GM18861 (cell line): ENCODE measurements at regions not wholly inside any gene's neighbourhood (a gene's known extent, or its start where the extent isn't known, plus 50 kb on each side); places are given as distances from the start of the nearest gene placed in this dataset.

ENCODE experiments used
- ATAC-seq: cut with Tn5 transposase; IDR thresholded peaks from one replicate; pipeline ENCODE4 v1.9.1; 2021; ENCODE audit not compliant: unreplicated experiment

DNA sequence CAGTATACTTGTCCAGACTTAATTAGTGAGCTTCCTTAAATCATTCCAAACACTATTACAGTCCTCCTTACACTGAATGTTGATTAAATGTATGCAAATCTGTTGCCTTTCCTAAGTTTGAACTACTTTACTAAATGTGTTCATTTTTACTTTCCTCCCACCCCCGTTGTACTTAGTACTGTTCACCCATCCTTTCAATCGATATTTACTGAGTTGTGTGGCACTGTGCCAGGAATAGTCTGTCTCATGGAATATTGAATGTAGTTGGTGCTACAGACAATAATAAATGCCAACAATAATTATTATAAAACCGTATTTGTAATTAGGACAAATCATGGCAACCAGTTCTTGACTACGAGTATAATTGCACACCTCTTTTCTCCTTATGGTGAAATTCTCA lies 335.7 kb downstream of the GPR37 start:
- no peak for ATAC-seq

- ATAC-seq: no peak
Measured at GRCh38 chr7:124428781-124429180, 336.8 kb downstream of the GPR37 start.

GRCh38 chr7:124426621-124427020 lies 339.0 kb downstream of the GPR37 start:
- ATAC-seq: no peak

- no peak for ATAC-seq
Measured at GRCh38 chr7:124423863-124424262, 341.7 kb downstream of the GPR37 start.

DNA sequence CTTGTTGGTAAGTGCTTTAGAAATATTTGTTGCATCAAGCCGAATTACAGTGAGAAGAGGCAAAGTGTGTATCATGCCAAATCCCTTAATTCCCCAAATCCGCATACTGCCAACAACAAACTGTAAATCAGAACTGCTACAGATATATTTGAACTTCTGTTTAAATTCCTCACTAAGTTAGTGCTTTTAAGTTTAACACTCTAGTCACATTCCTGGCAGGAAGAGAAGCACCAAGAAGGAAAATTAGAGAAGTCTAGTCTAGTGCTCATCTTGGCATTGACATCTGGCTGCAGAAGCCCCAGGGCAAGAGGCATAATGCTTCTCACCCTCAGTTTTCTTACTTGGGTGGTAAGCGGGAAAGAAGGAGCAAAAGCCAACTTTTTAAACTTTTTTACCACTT lies 343.5 kb downstream of the GPR37 start:
- no peak for ATAC-seq

DNA sequence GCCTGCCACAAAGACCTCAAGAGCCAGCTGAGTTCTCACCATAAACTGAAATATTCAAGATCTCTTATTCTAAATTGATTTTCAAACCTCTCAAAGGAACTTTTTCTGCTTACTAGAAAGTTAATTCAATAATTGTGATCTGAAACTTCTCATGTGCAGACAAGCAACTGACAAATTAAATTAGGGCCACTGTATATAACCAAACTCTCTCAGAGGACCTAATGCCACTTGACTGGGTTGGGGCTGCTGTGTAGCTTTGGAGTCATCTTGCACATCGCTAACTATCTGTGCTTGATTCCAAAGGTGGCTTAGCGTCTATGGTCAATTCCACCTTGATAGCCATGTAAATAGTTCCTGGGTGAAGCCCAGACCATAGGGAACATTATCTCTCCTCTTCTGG lies 345.2 kb downstream of the GPR37 start:
- ATAC-seq: no peak

GRCh38 chr7:124413029-124413428 lies 352.6 kb downstream of the GPR37 start:
- no peak for ATAC-seq

DNA sequence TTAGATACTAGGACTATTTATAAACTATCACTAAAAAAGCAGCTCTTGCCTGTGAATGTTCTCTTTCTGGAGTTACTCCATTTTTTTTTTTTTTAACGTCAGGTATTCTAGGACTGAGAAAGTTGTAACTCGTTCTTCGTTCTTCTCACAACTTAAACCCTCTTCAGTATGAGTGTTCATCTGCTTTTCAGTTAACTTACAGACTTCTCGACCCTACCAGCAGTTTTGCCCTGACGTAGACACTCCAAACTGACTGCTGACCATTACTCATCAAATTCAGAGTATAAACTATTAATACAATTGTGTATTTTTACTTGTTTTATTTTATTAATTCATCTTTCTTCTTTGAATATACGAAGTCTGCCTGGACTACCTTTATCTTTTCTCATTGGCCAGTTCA lies 353.1 kb downstream of the GPR37 start:
- ATAC-seq: no peak

DNA sequence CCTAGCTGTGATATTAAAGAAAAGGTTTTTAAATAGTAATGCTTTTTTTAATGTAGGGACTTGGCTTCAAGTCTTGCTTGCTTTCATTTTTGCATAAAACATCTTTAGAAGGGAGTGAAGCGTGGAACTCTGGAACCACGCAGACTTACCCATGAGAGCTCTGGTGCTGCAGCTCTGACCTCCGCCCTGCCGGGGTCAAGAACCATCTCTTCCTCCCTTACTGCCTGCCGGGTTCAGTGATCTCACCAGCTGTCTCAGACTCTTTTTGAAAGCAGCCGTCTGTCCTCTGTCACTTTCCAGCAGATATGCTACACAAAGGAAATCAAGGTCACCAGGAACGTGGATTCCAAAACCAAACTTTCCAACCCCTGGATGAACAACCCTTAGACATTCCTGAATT lies 353.8 kb downstream of the GPR37 start:
- no peak for ATAC-seq

DNA sequence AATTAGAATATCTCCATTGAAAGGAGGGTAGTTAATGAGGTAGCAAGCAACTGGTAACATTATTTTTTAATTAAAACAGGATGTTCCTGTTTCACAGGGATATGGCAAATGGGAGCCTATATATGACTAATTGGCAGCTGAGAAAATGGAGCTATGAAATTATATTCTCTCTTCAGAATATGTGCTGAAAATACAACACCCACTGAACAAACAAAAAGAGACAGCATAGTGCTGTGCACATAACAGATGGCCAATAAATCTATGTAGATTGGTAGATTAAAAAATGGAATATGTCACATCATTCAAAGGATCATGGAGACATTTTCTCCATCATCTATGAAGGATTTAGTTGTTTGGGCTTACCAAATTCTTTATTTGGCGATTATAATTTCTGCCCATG lies 362.0 kb downstream of the GPR37 start:
- no peak for ATAC-seq

DNA sequence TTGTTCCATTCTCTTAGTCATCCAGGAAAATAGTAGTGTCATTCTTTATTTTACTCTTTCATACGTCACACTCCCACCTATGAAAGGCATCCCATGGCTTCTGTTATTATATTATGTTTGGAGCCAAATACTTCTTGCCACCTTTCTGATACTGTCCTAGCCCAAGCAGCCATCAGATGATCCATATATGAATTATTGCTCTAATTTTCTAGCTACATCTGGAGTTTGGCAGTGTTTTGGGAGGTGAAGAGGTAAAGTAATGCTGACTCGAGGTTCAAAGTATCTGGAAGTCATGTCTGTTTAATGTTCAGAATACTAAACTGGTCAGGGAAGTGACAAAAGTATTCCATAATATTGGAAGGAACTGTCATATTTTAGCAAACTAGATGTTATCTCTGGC lies 362.5 kb downstream of the GPR37 start:
- no peak for ATAC-seq

DNA sequence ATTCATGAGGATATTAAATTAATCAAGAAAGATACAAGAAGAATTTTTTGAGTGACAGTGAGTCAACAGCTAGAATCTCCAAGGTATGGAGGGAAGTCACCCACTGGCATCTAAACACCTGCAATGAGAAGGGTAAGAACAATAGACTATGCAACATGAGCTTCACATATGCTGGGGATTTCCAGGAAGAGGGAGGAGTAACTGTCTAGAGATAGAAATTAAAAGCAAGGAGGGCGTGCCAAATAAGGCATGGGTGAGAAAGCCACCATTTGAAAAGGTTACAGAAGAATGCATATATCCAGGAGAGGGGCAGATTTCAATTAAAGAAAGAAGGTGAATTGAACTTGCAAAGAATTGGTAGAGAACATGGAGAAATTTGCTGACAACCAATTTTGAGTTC lies 365.7 kb downstream of the GPR37 start:
- peak; percentile 42 for ATAC-seq

GRCh38 chr7:124398937-124399552 lies 366.2 kb upstream of the TMEM229A start:
- no peak for ATAC-seq

GRCh38 chr7:124397134-124397533 lies 364.3 kb upstream of the TMEM229A start:
- ATAC-seq: no peak

GRCh38 chr7:124390301-124390700 lies 357.4 kb upstream of the TMEM229A start:
- ATAC-seq: no peak

DNA sequence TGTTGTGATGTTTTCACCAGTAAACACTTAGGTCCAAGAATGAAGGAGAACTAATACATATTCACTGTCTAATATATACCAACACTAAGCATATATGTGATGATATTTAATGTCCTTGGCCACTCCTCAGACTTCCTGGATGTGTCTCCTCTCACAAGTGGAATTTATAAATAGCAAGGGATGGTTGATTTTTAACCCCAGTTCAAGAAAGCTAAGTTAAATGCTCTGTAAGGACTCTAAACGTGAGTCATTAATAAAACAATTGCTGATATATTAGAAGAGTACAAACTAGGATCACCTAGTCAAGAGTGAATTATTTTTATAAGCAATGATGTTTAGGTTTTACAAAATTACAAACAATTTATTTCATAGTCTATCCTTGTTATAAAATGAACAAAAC lies 355.9 kb upstream of the TMEM229A start:
- no peak for ATAC-seq

DNA sequence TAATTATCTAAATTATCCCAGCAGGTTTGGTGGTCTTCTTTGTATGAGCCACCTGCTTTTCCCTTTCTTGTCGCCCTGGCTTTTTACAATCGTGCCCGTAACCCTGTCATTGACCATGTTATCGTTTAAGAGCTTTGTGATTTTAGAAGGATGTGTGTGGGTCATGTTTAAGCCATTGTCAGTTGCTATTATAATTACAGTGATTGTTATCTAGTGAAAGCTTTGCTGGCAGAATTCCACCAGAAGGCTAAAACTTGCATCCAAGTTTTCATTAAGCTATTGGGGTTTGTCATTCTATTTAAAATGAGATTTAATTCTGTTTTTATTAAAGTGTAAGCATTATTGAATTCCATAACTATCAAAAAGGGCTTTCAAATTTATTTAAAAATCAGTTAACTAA lies 354.2 kb upstream of the TMEM229A start:
- ATAC-seq: no peak

- ATAC-seq: no peak
Measured at GRCh38 chr7:124379296-124379695, 346.4 kb upstream of the TMEM229A start.

DNA sequence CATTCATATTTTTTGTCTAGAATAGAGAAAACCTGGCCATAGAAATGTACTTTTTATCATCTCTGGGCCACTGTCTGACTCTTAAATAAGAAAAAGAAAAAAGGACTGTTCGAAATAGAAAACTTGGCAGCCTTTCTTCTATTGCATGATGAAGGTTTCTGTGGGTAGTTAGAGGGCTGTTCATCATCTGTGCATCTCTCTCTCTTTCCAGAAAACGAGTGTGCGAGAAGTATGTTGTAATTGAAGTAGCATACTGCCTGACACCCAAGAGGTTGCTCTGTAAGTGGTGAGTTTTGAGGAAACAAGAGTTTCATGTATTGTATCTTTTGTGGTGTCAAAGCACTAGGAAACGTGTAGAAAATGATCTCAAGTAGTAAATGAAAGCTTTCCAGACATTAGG lies 343.2 kb upstream of the TMEM229A start:
- no peak for ATAC-seq

DNA sequence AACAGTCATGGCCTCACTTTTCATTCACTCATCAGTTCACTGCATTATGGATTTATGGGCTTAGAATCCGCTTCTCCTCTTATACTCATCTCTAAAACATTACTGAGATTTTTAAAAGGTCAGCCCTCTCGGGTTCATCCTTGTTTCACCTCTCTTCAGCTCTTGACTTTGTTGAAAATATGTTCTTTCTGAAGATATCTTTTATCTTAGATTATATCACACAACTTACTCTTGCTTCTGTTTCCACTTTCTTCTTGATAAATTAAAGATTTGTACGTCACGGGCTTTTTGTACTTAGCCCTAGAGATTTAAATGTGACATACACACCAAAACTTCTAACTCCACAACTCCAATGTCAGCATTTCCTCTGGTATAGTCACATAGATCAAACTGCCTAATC lies 342.5 kb upstream of the TMEM229A start:
- ATAC-seq: no peak

GRCh38 chr7:124369310-124369709 lies 336.4 kb upstream of the TMEM229A start:
- ATAC-seq: no peak

GRCh38 chr7:124366118-124366517 lies 333.3 kb upstream of the TMEM229A start:
- ATAC-seq: no peak

DNA sequence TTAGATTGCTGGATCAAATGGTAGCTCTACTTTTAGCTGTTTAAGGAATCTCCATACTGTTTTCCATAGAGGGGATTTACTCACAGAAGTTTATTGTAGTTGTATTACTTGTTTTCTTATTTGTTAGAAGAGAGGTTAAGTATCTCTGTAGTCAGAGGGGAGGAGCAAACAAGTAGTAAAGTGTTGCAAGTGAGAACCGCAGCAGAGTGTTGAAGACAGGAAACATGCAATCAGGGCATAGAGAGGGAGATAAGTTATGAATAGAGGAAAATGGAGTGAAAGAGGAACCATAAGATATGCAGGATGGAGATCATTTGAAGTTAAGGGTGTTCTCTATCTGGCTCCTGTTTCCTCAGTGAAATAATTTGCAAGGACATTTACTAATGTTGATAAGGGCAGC lies 331.4 kb upstream of the TMEM229A start:
- ATAC-seq: no peak

- ATAC-seq: no peak
Measured at GRCh38 chr7:124354201-124354600, 321.3 kb upstream of the TMEM229A start.
